GM12891 (cell line): ENCODE measurements at regions not wholly inside any gene's neighbourhood (a gene's known extent, or its start where the extent isn't known, plus 50 kb on each side); places are given as distances from the start of the nearest gene placed in this dataset.

Experiments
- DNase-seq: peaks from one replicate; pipeline ENCODE4 v3.0.0; 2011; ENCODE audit warnings: low spot score; ENCODE audit not compliant: insufficient read length
- FAIRE-seq: peaks from 2 replicates; lab custom pipeline; 2011; peaks lifted over from hg19 to GRCh38; lab: Jason Lieb, UNC
- PAX5 ChIP-seq: IDR thresholded peaks from 2 replicates; pipeline ENCODE4 v1.6.1; 2011; ENCODE audit warnings: low read length, moderate library complexity, mild to moderate bottlenecking; ENCODE audit not compliant: insufficient read depth, severe bottlenecking
- POLR2A ChIP-seq: IDR thresholded peaks from 2 replicates; pipeline ENCODE4 v1.6.1; 2011; ENCODE audit warnings: low read depth, low read length, control low read depth
- POLR2AphosphoS5 ChIP-seq: IDR thresholded peaks from 2 replicates; pipeline ENCODE4 v1.6.1; 2011; ENCODE audit warnings: low read depth, low read length, control low read depth
- POU2F2 ChIP-seq: IDR thresholded peaks from 2 replicates; pipeline ENCODE4 v1.6.1; 2011; ENCODE audit warnings: low read depth, mild to moderate bottlenecking, control low read depth, low read length, moderate library complexity
- SPI1 ChIP-seq: IDR thresholded peaks from 2 replicates; pipeline ENCODE4 v1.6.1; 2011; ENCODE audit warnings: low read depth, low read length, control low read depth
- TAF1 ChIP-seq: IDR thresholded peaks from 2 replicates; pipeline ENCODE4 v1.6.1; 2011; ENCODE audit warnings: low read depth, low read length, control low read depth

DNA sequence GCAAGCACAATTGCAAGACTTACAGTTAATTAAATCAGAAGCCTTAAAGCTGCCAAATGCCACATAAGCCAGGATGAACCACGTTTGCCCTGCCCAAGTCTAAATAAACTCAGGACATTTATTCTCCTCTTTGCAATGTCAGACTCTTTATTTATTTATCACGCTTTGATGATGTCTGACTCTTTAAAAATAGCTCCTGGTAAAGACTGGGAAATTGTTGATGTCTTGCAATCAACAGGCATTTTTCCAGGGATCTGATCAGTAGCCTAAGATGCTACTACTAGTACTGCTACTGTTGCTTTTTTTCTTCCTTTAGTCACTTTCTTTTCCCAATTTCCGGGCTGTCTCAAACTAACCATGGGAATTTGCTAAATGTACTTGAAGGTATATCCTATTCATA is 365.8 kb upstream of the MARCKS start:
- no peak for DNase-seq
- TF ChIP-seq POLR2A = no peak
- no peak for TF ChIP-seq SPI1
- no peak for TF ChIP-seq POLR2AphosphoS5
- no peak for TF ChIP-seq POU2F2
- TF ChIP-seq PAX5 = no peak
- no peak for TF ChIP-seq TAF1
- no peak for FAIRE-seq

- FAIRE-seq (no peak), DNase-seq (no peak)
- TF ChIP-seq POU2F2 (no peak), SPI1 (no peak), POLR2A (no peak), TAF1 (no peak), POLR2AphosphoS5 (no peak), PAX5 (no peak)
Measured at GRCh38 chr6:113493991-113494390, 363.2 kb upstream of the MARCKS start.

DNA sequence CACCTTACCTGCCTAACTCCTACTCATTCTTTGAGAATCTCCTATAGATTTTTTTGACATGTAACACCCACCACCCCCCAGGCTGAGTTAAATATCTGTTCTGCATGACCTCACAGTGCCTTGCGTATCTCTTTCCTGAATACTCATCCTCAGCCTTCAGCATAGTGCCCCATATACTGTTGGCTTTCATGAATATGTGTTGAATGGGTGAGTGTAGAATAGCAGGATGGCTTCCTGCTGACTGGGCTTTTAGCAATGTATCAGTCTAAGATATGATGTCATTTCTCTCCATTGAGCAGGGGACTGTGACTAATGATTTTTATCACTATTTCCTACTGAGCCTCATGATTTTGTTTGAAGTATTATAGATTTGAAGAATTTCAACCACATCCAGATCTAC is 361.6 kb upstream of the MARCKS start:
- TF ChIP-seq PAX5 (no peak), POU2F2 (no peak), TAF1 (no peak), SPI1 (no peak), POLR2A (no peak), POLR2AphosphoS5 (no peak)
- DNase-seq = no peak
- no peak for FAIRE-seq

- TF ChIP-seq SPI1 = no peak
- no peak for TF ChIP-seq POLR2AphosphoS5
- TF ChIP-seq POU2F2 = no peak
- no peak for TF ChIP-seq POLR2A
- TF ChIP-seq TAF1 = no peak
- no peak for TF ChIP-seq PAX5
- no peak for FAIRE-seq
- DNase-seq = no peak
Measured at GRCh38 chr6:113496166-113496565, 361.0 kb upstream of the MARCKS start.

GRCh38 chr6:113500221-113500620 is 356.9 kb upstream of the MARCKS start:
- FAIRE-seq (no peak), DNase-seq (no peak)
- no peak for TF ChIP-seq POLR2AphosphoS5
- no peak for TF ChIP-seq POLR2A
- no peak for TF ChIP-seq PAX5
- no peak for TF ChIP-seq POU2F2
- TF ChIP-seq TAF1 = no peak
- no peak for TF ChIP-seq SPI1

DNA sequence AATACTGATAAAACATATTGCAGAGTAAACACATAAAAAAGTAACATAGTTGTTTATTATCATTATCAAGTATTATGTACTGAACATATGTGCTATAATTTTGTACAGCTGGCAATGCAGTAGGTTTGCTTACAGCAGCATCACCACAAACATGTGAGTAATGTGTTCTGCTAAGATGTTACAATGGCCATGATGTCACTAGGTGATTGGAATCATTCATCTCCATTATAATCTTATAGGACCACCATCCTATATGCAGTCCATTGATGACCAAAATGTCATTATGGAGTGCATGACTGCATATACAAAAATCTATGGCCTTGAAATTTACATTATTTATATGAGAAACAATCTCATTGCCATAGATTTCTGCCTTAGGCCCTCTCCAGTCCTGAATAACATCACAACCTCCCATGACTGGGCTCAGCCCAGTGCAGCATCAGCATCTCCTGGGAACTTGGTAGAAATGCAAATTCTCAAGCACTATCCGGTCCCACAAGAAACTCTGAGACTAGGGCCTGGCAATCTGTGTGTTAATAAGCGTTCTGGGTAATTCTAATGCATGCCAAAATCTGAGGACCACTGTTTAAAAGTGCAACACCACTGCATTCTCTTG is 352.0 kb upstream of the MARCKS start:
- FAIRE-seq (no peak), DNase-seq (no peak)
- TF ChIP-seq PAX5 = no peak
- no peak for TF ChIP-seq POU2F2
- no peak for TF ChIP-seq TAF1
- TF ChIP-seq POLR2AphosphoS5 = no peak
- TF ChIP-seq POLR2A = no peak

DNA sequence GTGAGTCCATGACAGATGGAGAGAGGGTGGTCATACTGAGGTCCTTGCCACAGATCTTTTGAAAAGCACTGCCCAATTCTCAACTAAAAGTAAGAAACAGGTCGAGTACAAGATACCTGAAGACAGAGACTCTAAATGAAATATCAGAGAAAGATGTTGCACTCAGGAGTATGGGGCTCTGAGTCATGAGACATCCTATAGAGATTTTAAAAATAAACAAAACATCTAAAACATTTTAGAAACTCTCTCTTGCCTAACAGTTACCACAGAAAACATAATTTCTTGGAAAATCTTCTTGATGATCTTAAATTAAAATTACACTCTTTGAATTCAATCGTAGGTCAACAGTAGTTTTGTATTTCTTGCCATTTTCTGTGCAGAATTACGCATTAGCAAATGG is 348.9 kb upstream of the MARCKS start:
- no peak for DNase-seq
- TF ChIP-seq POLR2AphosphoS5 = no peak
- TF ChIP-seq TAF1 = no peak
- TF ChIP-seq PAX5 = no peak
- TF ChIP-seq SPI1 = no peak
- no peak for TF ChIP-seq POU2F2
- TF ChIP-seq POLR2A = no peak
- FAIRE-seq = no peak

GRCh38 chr6:113511100-113511499 is 346.0 kb upstream of the MARCKS start:
- TF ChIP-seq POLR2AphosphoS5 (no peak), SPI1 (no peak), TAF1 (no peak), POU2F2 (no peak), POLR2A (no peak)
- DNase-seq (no peak), FAIRE-seq (no peak)

DNA sequence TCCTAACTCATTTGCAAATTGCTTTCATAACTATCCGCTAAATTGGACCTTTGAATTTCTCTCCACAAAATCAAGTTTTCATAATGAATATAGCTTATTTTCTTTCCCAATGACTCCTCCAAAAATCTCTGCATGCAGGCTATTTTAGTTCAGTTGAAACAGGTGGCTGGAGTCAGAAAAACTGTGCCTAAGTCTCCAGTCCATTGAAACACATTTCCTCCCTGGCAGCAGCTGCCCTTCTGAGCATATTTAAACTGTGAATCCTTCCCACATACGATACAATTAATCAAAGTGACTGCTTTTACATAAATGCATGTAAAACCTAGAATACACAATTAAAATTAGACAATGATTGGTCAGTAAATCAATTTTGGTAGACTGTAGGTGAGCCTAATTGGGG is 344.6 kb upstream of the MARCKS start:
- FAIRE-seq = no peak
- TF ChIP-seq POU2F2 = no peak
- TF ChIP-seq POLR2A = no peak
- no peak for TF ChIP-seq SPI1
- TF ChIP-seq POLR2AphosphoS5 = no peak
- no peak for TF ChIP-seq PAX5
- no peak for TF ChIP-seq TAF1

DNA sequence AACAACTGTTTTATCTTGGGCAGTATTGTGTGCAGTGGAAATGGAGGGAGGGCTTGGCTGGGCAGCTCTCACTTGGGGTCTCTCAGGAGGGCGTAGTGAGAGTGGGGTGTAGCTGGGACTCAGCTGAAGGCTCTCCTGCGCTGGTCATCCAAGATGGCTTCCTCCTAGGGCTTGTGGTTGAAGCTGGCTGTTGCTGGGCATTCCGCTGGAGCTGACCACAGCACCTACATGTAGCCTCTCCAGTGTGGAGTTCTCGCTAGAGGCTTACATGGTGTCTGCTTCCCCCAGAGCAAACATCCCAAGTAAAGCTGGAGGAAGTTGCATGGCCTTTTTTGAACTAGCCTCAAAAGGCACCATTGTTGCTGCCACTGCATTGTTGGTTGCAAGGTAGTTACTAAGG is 344.1 kb upstream of the MARCKS start:
- TF ChIP-seq TAF1 (no peak), POLR2A (no peak)
- DNase-seq (no peak), FAIRE-seq (no peak)

More for the DNA sequence above, 344.6 kb upstream of the MARCKS start:
- DNase-seq = no peak
